LoVo (cell line): ENCODE measurements at regions not wholly inside any gene's neighbourhood (a gene's known extent, or its start where the extent isn't known, plus 50 kb on each side); places are given as distances from the start of the nearest gene placed in this dataset.
"Not testable (repeated sequence)": the region's sequence is repeated elsewhere in the genome, so short reads cannot be mapped to it uniquely, and the experiment has no call there.

Source experiments
- DNase-seq: peaks from one replicate; pipeline ENCODE4 v3.0.0-alpha.2; 2016; ENCODE audit warnings: low spot score

DNA sequence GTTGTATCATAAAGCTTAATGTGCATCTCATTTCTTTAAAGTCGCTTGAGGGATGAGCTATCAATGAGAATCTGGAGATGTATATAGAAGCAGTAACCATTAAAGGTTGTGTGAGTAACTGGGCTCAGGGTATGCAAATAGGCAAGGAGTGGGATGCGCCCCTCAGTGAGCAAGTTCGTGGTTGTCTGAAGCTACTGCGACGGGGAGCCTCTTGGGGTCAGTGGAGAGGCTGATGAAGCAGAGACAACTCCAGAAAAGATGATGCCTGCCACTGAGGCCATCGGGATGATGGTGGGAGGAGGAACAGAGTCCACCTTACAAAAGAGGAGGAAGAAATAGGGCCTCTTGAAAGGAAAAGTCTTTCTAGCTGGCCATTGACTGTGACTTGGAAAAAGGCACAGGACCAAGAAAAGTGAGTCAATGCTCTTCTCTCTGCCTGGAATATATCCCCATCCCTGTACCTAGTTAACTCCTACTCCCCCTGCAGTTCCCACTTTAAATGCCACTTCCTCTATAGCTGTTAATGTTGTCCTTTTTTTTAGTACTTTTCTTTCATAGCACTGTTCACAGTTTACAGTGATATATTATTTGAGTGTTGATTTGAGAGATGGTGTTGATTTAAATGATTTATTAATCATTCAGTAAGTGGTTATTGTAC, 51.4 kb upstream of the LSM6 start:
- DNase-seq = no peak

GRCh38 chr4:146123231-146123630, 52.3 kb upstream of the LSM6 start:
- DNase-seq = no peak

GRCh38 chr4:146122398-146122797, 53.1 kb upstream of the LSM6 start:
- no peak for DNase-seq

DNA sequence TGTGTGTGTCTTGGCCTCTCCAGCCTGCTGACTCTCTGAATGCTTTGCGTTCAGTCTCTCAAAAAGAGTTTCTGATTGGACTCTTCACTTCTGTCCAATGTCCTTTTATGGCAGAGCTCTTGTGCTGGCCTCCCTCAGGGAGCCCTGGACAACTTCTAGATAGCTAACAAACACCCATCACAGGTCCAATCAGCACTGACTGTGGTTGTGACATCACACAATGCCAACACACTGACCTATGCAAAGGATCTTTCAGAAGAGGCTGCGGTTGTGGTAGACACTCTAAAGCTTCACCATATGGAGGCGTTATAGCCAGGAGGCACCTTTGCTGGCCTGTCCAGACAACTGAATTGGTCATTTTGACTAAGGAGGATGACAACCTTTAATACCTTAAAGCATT, 53.8 kb upstream of the LSM6 start:
- no peak for DNase-seq

DNA sequence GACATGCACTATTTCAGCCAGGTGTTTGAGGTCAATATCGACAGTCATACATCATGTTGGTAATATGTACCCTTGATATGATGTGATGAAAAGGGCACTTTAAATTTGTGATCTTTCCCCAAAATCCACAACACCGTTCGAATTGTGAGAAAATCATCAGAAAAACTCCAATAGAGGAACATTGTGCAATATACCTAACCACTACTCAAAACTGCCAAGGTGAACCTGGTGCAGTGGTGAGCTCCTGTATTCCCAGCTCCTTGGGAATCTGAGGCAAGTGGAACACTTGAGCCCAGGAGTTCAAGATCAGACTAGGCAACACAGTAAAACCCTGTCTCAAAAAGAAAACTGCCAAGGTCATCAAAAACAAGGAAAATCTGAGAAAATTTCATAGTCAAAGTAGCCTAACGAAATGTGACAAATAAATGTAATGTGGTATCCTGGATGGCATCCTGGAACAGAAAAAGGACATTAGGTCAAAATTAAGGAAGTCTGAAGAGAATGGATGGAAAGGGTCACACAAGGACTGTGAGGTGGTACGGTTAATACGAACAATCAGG, 55.6 kb upstream of the LSM6 start:
- no peak for DNase-seq

DNA sequence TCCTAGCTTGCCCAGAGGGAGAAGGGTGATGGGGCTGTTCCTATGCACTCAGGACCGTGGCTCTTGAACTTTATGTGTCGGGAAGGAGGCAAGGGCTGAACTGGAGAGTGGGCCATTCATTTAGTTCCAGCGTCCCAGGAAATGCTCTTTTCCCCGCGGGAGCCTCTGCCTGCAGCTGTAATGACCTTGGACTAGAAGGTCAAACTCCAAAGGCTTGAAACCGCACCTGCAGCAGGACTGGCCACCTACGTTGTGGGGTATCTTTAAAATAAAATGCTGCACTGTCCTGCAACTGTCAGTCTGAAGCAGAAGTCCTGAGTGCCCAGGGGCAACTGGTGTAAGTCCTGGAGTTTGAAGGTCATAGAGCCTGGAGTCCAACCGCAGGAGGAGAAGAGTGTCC, 61.5 kb upstream of the LSM6 start:
- no peak for DNase-seq

- no peak for DNase-seq
These were observed 62.3 kb upstream of the LSM6 start for GRCh38 chr4:146113171-146113570.

DNA sequence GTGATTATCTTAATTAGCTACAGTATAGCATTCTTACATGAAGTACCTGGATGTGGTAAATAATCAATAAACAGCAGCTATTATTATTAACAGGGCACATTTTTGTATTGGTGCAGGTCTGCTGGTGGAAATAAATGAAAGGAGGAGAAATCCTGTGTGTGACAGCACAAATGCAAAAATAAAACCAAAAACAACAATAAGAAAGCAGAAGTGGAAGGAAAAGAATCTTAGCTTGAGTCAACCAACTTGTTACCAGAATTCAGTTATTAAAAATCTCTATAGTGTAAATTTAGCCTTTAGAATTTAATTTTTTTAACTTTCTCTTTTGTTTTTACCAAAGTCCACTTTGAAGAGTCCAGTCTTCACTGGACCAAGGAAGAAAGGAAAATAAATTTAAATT, 63.1 kb upstream of the LSM6 start:
- no peak for DNase-seq

- DNase-seq = no peak
These were observed 64.5 kb upstream of the LSM6 start for GRCh38 chr4:146110871-146111485.

DNA sequence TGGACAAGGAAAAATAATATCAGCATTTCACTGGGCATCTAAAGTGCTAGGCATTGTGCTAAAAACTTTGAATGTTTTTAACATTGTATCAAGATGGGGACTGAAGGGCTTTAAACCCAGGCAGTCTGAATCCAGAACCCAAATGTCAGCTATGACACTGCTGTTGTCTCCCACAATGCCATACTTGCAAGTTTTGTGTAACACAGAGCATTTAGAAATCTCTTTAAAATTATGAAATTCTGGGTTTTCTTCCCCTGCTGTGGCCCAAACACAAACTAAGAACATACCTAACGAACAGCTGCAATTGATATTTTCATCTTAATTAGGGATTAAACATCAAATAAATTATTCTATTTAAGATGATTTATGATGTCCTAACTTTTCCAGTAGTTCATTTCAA, 66.8 kb upstream of the LSM6 start:
- DNase-seq = no peak

GRCh38 chr4:146107587-146108240, 67.8 kb upstream of the LSM6 start:
- DNase-seq = no peak

DNA sequence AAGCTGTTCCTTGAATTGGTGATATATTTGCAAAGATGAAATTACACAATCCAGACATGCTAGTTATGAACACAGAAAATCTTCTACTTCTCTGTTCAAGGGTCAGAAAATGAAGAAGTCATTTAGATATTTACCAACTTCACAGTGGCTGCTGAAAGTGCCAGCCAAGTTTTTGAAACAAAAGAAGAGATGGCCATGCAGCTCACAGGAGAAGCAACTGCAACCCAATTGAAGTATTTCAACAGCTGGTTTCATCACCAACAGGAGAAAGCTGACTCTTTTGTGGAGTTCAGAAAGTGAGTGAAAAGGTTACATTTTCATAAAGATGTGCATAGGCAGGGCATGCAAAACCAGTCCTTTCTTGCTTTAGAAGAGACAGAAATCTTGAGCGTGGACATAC, 70.1 kb upstream of the LSM6 start:
- DNase-seq = no peak

- DNase-seq = no peak
These were observed 71.0 kb upstream of the LSM6 start for GRCh38 chr4:146104541-146104940.

GRCh38 chr4:146104052-146104451, 71.5 kb upstream of the LSM6 start:
- not testable (repeated sequence) for DNase-seq

- no peak for DNase-seq
These were observed 75.9 kb upstream of the LSM6 start for GRCh38 chr4:146099585-146099984.

- DNase-seq = no peak
These were observed 76.5 kb upstream of the LSM6 start for GRCh38 chr4:146098978-146099377.

- DNase-seq = no peak
These were observed 77.1 kb upstream of the LSM6 start for GRCh38 chr4:146098397-146098796.

GRCh38 chr4:146096371-146096770, 79.1 kb upstream of the LSM6 start:
- DNase-seq = no peak

GRCh38 chr4:146095860-146096259, 79.7 kb upstream of the LSM6 start:
- DNase-seq = no peak

DNA sequence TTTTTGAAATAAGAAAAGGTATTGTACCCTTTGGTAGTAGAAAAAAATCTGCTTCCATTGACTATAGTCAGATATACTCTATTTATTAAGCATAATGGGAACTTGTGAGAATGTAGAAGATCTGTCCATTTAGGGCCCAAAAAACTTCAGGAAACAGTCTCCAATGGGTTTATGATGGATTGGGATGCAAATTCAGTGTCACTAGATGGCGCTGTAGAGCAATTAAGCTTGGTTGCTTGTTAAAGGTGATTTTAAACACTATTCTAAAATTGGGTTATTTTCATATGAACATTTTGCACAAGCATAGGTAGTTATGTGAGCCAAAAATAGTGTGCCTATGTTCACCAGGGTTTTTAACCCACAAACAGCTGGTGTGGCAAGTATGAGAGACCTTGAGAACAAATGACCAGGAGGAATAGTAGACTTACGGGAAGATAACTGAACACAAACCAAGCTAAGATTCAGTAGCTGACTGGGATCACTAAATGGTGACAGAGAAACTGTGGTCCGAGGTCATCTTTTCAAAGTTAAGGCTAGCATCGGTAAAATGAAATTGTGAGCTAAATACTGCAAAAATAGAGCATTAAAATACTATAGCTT, 80.3 kb upstream of the LSM6 start:
- DNase-seq = peak; percentile 31

- no peak for DNase-seq
These were observed 86.8 kb upstream of the LSM6 start for GRCh38 chr4:146088690-146089089.

DNA sequence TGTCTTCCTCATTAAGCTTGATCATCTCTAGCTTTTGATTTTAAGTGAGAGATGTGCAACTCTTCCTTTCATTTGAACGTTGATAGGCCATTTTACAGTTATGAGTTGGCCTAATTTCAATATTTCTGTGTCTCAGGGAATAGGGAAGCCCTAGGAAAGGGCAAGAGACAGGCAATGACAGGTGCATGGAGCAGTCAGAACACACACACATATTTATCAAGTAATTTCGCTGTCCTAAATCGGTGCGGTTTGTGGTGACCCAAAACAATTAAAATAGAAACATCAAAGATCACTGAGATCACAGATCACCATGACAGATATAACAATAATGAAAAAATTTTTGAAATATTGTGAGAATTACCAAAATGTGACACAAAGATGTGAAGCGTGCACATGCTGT, 87.7 kb upstream of the LSM6 start:
- no peak for DNase-seq

GRCh38 chr4:146076081-146076480, 99.4 kb upstream of the LSM6 start:
- no peak for DNase-seq
